Stimulated activated naive B cell treated with anti-CD40 and anti-IgM and Interleukin-4, amounts not matched to agents 10 μg/mL and 1 μg/mL and 100 μg/mL, for 72 hours (primary cell): ENCODE measurements at regions not wholly inside any gene's neighbourhood (a gene's known extent, or its start where the extent isn't known, plus 50 kb on each side); places are given as distances from the start of the nearest gene placed in this dataset.

Experiments
- ATAC-seq, 2 donors: fragments of 150-1000 bp; cut with Tn5 transposase; replicated peaks; 2 replicates each; pipeline ENCODE4 v1.10.0; 2021; ENCODE audit warnings: moderate library complexity in 1 of 2
- DNase-seq: peaks from one replicate; pipeline ENCODE4 v3.0.0; 2021
- H3K27ac Mint-ChIP-seq: one replicate; pipeline ENCODE4 v1.8.0; 2022; ENCODE audit warnings: mild to moderate bottlenecking, mixed read lengths
- H3K27me3 Mint-ChIP-seq, 2 donors: one replicate each; pipeline ENCODE4 v1.8.0; 2022; ENCODE audit warnings: mixed read lengths in 2 of 2
- H3K36me3 Mint-ChIP-seq, 2 donors: one replicate each; pipeline ENCODE4 v1.8.0; 2022; ENCODE audit warnings: mixed read lengths in 2 of 2, mild to moderate bottlenecking in 1 of 2
- H3K4me1 Mint-ChIP-seq, 2 donors: one replicate each; pipeline ENCODE4 v1.8.0; 2022; ENCODE audit warnings: mixed read lengths in 2 of 2, mild to moderate bottlenecking in 1 of 2
- H3K4me3 Mint-ChIP-seq, 2 donors: one replicate each; pipeline ENCODE4 v1.8.0; 2022; ENCODE audit warnings: mild to moderate bottlenecking in 2 of 2, mixed read lengths in 2 of 2, moderate library complexity in 1 of 2
- H3K9me3 Mint-ChIP-seq, 2 donors: one replicate each; pipeline ENCODE4 v1.8.0; 2022; ENCODE audit warnings: mixed read lengths in 2 of 2, mild to moderate bottlenecking in 1 of 2

DNA sequence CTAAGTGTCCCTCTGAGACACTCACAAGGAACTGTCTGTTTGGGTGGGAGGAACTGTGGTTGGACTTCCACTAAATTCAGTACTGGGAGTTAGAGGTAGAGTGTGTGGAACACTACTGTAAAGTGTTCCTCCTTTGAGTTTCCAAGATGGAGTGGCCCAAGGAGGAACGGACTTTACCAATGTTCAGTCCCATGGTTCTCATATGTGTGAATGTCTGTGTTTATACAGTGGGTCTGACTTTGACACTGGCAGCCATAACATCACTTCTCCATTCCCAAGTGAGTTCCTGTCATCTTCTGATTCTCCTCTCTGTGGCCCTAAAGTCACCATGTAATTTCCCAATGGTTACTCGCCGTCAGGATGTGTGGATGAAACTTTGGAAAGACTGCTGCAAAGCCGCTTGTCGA lies 136.8 kb upstream of the SERP2 start:
- H3K4me3 Mint-ChIP-seq: no peak overlapping the region
- H3K27ac Mint-ChIP-seq: no peak overlapping the region
- no peaks in the 10 kb centered on the region for H3K9me3 Mint-ChIP-seq
- ATAC-seq (no peak), DNase-seq (no peak)
- H3K27me3 Mint-ChIP-seq: peaks cover 8 to 11% of the 10 kb centered on the region in 2 donors
- H3K36me3 Mint-ChIP-seq: no peaks in the 10 kb centered on the region
- H3K4me1 Mint-ChIP-seq: peaks cover 6 to 7% of the 10 kb centered on the region in 2 donors

- H3K27me3 Mint-ChIP-seq: peaks cover 8 to 13% of the 10 kb centered on the region in 2 donors
- no peaks in the 10 kb centered on the region for H3K36me3 Mint-ChIP-seq
- peak; percentile 73 to 88 for ATAC-seq
- H3K27ac Mint-ChIP-seq: no peak overlapping the region
- peaks cover 5 to 7% of the 10 kb centered on the region in 2 donors for H3K4me1 Mint-ChIP-seq
- DNase-seq: peak; percentile 9
- H3K9me3 Mint-ChIP-seq: no peaks in the 10 kb centered on the region
- no peak overlapping the region for H3K4me3 Mint-ChIP-seq
Observed at GRCh38 chr13:44237276-44237767, 136.3 kb upstream of the SERP2 start.

GRCh38 chr13:44237881-44238421 lies 135.7 kb upstream of the SERP2 start:
- no peak for ATAC-seq
- H3K36me3 Mint-ChIP-seq: no peaks in the 10 kb centered on the region
- peaks cover 8 to 17% of the 10 kb centered on the region in 2 donors for H3K27me3 Mint-ChIP-seq

GRCh38 chr13:44240611-44241145 lies 132.9 kb upstream of the SERP2 start:
- Mint-ChIP-seq H3K4me1 (peaks cover 10 to 15% of the 10 kb centered on the region in 2 donors), H3K27me3 (peaks cover 8 to 18% of the 10 kb centered on the region in 2 donors), H3K9me3 (no peaks in the 10 kb centered on the region), H3K36me3 (no peaks in the 10 kb centered on the region), H3K27ac (no peak overlapping the region), H3K4me3 (no peak overlapping the region)
- ATAC-seq: no peak
- no peak for DNase-seq

More at GRCh38 chr13:44237881-44238421, 135.7 kb upstream of the SERP2 start:
- Mint-ChIP-seq H3K4me3 (no peak overlapping the region), H3K4me1 (peaks cover 5 to 8% of the 10 kb centered on the region in 2 donors), H3K9me3 (no peaks in the 10 kb centered on the region), H3K27ac (no peak overlapping the region)
- DNase-seq: no peak

DNA sequence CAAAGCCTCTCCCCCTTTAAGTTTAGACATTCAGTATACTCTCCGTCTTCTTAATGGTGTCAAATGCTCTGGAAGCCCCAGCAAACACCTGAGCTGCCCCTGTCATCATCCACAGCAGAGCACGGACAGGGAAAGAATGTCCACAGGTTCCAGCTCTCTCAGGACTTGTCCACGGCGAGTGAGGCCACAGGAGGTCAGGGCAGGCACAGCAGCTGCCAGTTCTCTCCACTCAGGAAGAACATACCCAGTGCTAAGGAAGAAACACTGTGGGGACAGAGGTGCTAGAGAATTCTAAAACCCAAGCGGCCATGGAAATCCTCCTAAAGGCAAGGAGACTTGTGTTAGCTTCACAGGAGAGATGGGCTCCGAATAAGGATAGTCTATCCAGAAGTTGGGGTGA lies 132.0 kb upstream of the SERP2 start:
- ATAC-seq (no peak), DNase-seq (no peak)
- no peaks in the 10 kb centered on the region for H3K36me3 Mint-ChIP-seq
- peaks cover 8 to 18% of the 10 kb centered on the region in 2 donors for H3K27me3 Mint-ChIP-seq
- no peaks in the 10 kb centered on the region for H3K9me3 Mint-ChIP-seq
- H3K4me1 Mint-ChIP-seq: peaks cover 10 to 15% of the 10 kb centered on the region in 2 donors
- H3K27ac Mint-ChIP-seq: no peak overlapping the region
- H3K4me3 Mint-ChIP-seq: no peak overlapping the region

- H3K27ac Mint-ChIP-seq: no peak overlapping the region
- H3K9me3 Mint-ChIP-seq: no peaks in the 10 kb centered on the region
- peaks cover 8 to 15% of the 10 kb centered on the region in 2 donors for H3K27me3 Mint-ChIP-seq
- H3K4me1 Mint-ChIP-seq: peaks cover 8 to 9% of the 10 kb centered on the region in 2 donors
- DNase-seq (no peak), ATAC-seq (peak in 1 of 2 donors; percentile 13)
- no peak overlapping the region for H3K4me3 Mint-ChIP-seq
- H3K36me3 Mint-ChIP-seq: no peaks in the 10 kb centered on the region
Observed at GRCh38 chr13:44242766-44243165, 130.9 kb upstream of the SERP2 start.

DNA sequence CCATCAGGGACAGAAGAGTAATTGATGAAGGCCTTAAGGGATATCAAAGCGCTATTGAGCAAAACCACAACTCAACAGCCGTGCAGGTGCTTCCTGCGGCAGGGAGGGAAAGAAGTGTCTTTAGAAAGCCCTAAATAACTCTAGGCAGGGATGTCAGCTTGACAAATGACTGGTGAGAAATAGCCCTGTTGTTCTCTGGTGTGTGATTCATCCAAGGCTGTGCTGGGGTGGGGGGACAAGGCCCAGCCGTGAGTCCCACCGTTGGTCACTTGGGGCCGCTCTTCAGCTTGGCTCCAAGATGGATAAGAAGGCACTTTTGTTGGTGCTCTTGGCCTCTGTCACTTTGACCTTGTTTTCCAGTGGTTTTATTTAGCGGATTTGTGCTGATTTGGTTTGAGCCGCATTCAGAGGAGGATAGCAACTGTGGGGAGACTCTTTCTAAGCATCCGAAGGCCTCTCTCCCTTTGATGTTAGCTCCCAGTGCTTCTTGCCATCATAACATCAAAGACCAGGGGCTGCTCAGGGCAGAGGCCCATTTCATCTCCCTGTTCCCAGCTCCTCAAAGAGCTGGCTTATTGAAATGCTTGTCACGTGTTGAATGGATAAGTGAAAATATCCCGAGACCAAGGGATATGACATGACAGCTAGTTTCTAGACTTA lies 130.3 kb upstream of the SERP2 start:
- peaks cover 8 to 15% of the 10 kb centered on the region in 2 donors for H3K27me3 Mint-ChIP-seq
- ATAC-seq (peak; percentile 91), DNase-seq (peak; percentile 4)
- no peak overlapping the region for H3K27ac Mint-ChIP-seq
- H3K36me3 Mint-ChIP-seq: no peaks in the 10 kb centered on the region
- H3K9me3 Mint-ChIP-seq: no peaks in the 10 kb centered on the region
- H3K4me3 Mint-ChIP-seq: no peak overlapping the region
- H3K4me1 Mint-ChIP-seq: peaks cover 6 to 9% of the 10 kb centered on the region in 2 donors

DNA sequence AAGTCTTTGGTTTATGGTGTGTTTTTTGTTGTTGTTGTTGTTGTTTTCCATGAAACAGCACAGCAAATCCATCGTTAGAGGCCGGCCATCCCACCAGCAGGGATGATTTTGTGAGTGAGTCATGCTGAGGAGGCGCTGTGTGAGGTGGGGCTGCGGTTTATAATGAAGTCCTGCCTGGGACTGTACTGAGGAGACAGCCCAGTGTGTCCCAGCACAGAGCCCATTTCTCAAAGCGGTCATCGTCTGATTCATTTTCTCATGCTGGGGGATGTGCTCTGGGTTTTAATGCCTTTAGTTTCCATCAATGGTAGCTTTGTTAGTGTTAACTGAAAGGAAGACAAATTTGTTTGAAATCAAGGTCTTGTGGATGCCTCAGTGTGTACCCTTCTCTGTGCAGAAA lies 129.3 kb upstream of the SERP2 start:
- H3K4me3 Mint-ChIP-seq: no peak overlapping the region
- no peak overlapping the region for H3K27ac Mint-ChIP-seq
- no peak for ATAC-seq
- no peaks in the 10 kb centered on the region for H3K9me3 Mint-ChIP-seq
- H3K27me3 Mint-ChIP-seq: peaks cover 8 to 15% of the 10 kb centered on the region in 2 donors
- peaks cover 5 to 9% of the 10 kb centered on the region in 2 donors for H3K4me1 Mint-ChIP-seq
- no peak for DNase-seq
- no peaks in the 10 kb centered on the region for H3K36me3 Mint-ChIP-seq

- Mint-ChIP-seq H3K36me3 (no peaks in the 10 kb centered on the region), H3K4me1 (no peaks in the 10 kb centered on the region), H3K9me3 (peaks cover 0 to 1% of the 10 kb centered on the region in 2 donors), H3K27ac (no peak overlapping the region), H3K27me3 (no peaks in the 10 kb centered on the region), H3K4me3 (no peak overlapping the region)
- ATAC-seq (no peak), DNase-seq (no peak)
Observed at GRCh38 chr13:44249431-44249836, 124.2 kb upstream of the SERP2 start.

DNA sequence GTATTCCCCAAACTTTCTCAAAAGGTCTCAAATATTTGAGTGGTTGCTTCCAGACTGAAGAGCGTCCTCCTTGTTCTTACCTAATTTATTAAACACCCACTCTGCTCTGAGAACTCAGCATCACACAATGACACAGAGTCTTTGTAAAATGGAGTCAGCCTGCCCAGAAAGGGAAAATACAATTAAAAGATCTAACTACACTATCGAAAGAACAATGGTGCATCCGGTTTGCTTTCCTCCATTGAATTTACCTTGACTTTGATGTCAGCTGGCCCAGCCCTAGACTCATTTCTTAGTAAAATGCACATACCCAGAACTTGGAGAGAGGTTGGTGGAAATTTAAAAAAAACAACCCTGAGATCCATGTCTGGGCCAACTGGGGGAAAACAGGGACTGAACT lies 120.7 kb upstream of the SERP2 start:
- DNase-seq (no peak), ATAC-seq (no peak)
- Mint-ChIP-seq H3K27me3 (no peaks in the 10 kb centered on the region), H3K9me3 (peaks cover 0 to 1% of the 10 kb centered on the region in 2 donors), H3K4me3 (no peak overlapping the region), H3K27ac (no peak overlapping the region), H3K4me1 (no peaks in the 10 kb centered on the region), H3K36me3 (no peaks in the 10 kb centered on the region)

DNA sequence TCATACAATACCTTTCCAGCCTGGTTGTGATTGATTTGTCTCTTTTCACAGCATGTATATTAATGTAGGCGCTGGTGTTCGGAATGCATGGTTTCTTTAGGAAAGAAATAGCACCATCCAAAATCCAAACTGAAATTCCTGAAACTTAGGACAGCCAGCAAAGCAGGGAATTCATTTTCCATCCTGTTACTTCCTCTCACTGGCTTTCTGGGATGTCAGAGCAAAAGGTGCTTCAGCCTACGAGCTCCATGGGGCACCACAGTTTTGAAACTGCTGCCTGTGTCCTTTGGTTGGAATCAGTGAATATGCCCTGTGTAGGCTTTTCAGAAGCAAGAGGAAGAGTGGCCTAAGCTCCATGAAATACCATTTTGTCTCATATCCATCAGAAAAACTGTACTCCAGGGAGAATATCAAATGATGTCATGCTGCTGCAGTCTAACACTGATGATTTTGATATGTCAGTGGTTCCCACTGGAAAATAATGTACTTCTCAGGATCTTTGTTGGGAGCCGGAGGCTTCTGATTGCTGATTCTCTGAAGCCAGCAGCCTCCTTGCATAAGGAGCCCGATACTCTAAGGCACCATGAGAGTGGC lies 117.8 kb upstream of the SERP2 start:
- no peaks in the 10 kb centered on the region for H3K27me3 Mint-ChIP-seq
- H3K27ac Mint-ChIP-seq: no peak overlapping the region
- peaks cover 9 to 21% of the 10 kb centered on the region in 2 donors for H3K4me1 Mint-ChIP-seq
- no peaks in the 10 kb centered on the region for H3K36me3 Mint-ChIP-seq
- DNase-seq: no peak
- no peak overlapping the region for H3K4me3 Mint-ChIP-seq
- H3K9me3 Mint-ChIP-seq: peaks cover 0 to 1% of the 10 kb centered on the region in 2 donors
- no peak for ATAC-seq

GRCh38 chr13:44257796-44258195 lies 115.8 kb upstream of the SERP2 start:
- no peak overlapping the region for H3K27ac Mint-ChIP-seq

DNA sequence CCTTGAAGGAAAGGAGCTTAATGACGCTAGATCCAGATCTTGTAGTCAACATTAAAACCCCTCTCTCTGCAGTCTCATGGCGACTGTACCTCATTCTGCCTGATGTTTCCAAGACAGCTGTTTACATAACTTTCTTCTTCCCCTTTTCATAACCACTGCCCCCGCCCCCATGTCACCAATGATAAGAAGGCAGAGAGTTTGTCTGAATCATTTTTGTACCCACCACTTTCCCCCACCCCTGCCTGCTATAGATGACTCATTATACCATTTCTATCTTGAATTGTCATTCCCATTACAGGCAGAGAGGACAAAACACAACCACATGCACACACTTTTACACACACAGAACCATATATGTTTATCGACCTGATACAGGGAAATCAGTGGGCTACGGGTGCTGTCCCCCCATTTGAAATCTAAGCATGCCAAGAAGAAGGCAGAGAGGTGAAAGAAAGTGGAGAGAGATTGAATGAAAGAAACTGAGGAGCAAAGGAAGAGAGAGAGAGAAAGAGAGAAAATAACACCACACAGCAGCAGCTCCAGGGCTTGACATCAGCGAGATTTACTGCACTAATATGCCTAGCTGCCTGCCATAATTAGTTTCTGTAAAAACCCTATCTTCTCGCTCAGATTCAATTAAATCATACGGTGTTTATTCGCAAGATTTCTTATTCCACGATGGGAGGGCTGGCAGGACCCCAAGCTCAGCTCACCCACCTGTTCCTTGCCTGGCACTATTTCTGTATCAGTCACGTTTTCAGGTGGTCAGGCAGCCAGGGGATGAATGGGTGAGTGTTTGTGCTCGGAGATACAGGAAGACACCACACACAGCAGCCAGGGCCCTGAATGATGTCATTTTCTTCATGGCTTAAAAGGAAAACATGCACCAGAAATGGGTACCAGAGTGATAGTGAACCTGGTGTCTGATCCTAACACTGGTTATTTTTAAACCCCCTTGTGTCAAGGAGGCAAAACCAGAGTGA lies 114.3 kb upstream of the SERP2 start:
- H3K4me3 Mint-ChIP-seq: peak overlapping the region; percentile 71 to 82
- ATAC-seq (peak; percentile 96 to 99), DNase-seq (peak; percentile 77)
- H3K4me1 Mint-ChIP-seq: peaks cover 9 to 23% of the 10 kb centered on the region in 2 donors
- H3K27me3 Mint-ChIP-seq: peaks cover 0 to 4% of the 10 kb centered on the region in 2 donors
- peak overlapping the region; percentile 83 for H3K27ac Mint-ChIP-seq
- H3K9me3 Mint-ChIP-seq: no peaks in the 10 kb centered on the region
- H3K36me3 Mint-ChIP-seq: no peaks in the 10 kb centered on the region

More at GRCh38 chr13:44257796-44258195, 115.8 kb upstream of the SERP2 start:
- Mint-ChIP-seq H3K4me3 (no peak overlapping the region), H3K27me3 (no peaks in the 10 kb centered on the region), H3K9me3 (no peaks in the 10 kb centered on the region), H3K36me3 (no peaks in the 10 kb centered on the region), H3K4me1 (peaks cover 9 to 23% of the 10 kb centered on the region in 2 donors)
- no peak for DNase-seq
- ATAC-seq: no peak

- Mint-ChIP-seq H3K36me3 (no peaks in the 10 kb centered on the region), H3K9me3 (no peaks in the 10 kb centered on the region), H3K4me1 (peaks cover 9 to 23% of the 10 kb centered on the region in 2 donors), H3K27me3 (peaks cover 0 to 4% of the 10 kb centered on the region in 2 donors), H3K27ac (no peak overlapping the region), H3K4me3 (no peak overlapping the region)
- DNase-seq (no peak), ATAC-seq (no peak)
Observed at GRCh38 chr13:44260336-44260735, 113.3 kb upstream of the SERP2 start.
